Loucy (cell line): ENCODE measurements at regions not wholly inside any gene's neighbourhood (a gene's known extent, or its start where the extent isn't known, plus 50 kb on each side); places are given as distances from the start of the nearest gene placed in this dataset.
"Not testable (repeated sequence)": the region's sequence is repeated elsewhere in the genome, so short reads cannot be mapped to it uniquely, and the experiment has no call there.

Source experiments
- H2AFZ ChIP-seq: fragments of 200-600 bp; sonication (generic); 2 replicates; pipeline ENCODE4 v1.6.0; 2016; ENCODE audit warnings: antibody characterized with exemption, mild to moderate bottlenecking, low read length, moderate library complexity
- H3F3A ChIP-seq: fragments of 200-600 bp; 2 replicates; pipeline ENCODE4 v1.6.0; 2016; ENCODE audit warnings: antibody characterized with exemption, low read depth, mild to moderate bottlenecking
- H3K27me3 ChIP-seq: fragments of 200-600 bp; sonication (generic); 2 replicates; pipeline ENCODE4 v1.6.1; 2014; ENCODE audit warnings: low read length, mild to moderate bottlenecking; ENCODE audit not compliant: insufficient read depth, poor library complexity, severe bottlenecking
- H3K36me3 ChIP-seq: fragments of 200-600 bp; sonication (generic); 2 replicates; pipeline ENCODE4 v1.6.1; 2016; ENCODE audit warnings: low read length; ENCODE audit not compliant: insufficient read depth
- H3K4me1 ChIP-seq: fragments of 200-600 bp; sonication (generic); 2 replicates; pipeline ENCODE4 v1.5.1; 2014; ENCODE audit warnings: low read length, mild to moderate bottlenecking; ENCODE audit not compliant: insufficient read depth, poor library complexity, severe bottlenecking
- H3K4me2 ChIP-seq: fragments of 200-600 bp; sonication (generic); 2 replicates; pipeline ENCODE4 v1.6.0; 2014; ENCODE audit warnings: antibody characterized with exemption, low read length, low read depth, mild to moderate bottlenecking; ENCODE audit not compliant: poor library complexity, severe bottlenecking
- H3K4me3 ChIP-seq: fragments of 200-600 bp; sonication (generic); 2 replicates; pipeline ENCODE4 v1.5.1; 2014; ENCODE audit warnings: low read length, mild to moderate bottlenecking, mixed read lengths; ENCODE audit not compliant: poor library complexity, severe bottlenecking
- H3K79me2 ChIP-seq: fragments of 200-600 bp; sonication (generic); 2 replicates; pipeline ENCODE4 v1.6.1; 2014; ENCODE audit warnings: low read length; ENCODE audit not compliant: insufficient read depth
- H3K9ac ChIP-seq: fragments of 200-600 bp; sonication (generic); 2 replicates; pipeline ENCODE4 v1.6.0; 2014; ENCODE audit warnings: mild to moderate bottlenecking, low read depth, low read length, moderate library complexity; ENCODE audit not compliant: poor library complexity, severe bottlenecking
- H3K9me2 ChIP-seq: fragments of 200-600 bp; sonication (generic); replicated peaks from 2 replicates; pipeline ENCODE4 v1.6.1; 2016; ENCODE audit warnings: low read depth, low read length, mixed read lengths
- H3K9me3 ChIP-seq: fragments of 200-600 bp; sonication (generic); 2 replicates; pipeline ENCODE4 v1.6.1; 2014; ENCODE audit warnings: mild to moderate bottlenecking, antibody characterized with exemption, low read length, low read depth; ENCODE audit not compliant: insufficient read depth
- H4K20me1 ChIP-seq: fragments of 200-600 bp; sonication (generic); 2 replicates; pipeline ENCODE4 v1.6.0; 2014; ENCODE audit warnings: antibody characterized with exemption, low read length, mild to moderate bottlenecking; ENCODE audit not compliant: insufficient read depth, poor library complexity, severe bottlenecking

DNA sequence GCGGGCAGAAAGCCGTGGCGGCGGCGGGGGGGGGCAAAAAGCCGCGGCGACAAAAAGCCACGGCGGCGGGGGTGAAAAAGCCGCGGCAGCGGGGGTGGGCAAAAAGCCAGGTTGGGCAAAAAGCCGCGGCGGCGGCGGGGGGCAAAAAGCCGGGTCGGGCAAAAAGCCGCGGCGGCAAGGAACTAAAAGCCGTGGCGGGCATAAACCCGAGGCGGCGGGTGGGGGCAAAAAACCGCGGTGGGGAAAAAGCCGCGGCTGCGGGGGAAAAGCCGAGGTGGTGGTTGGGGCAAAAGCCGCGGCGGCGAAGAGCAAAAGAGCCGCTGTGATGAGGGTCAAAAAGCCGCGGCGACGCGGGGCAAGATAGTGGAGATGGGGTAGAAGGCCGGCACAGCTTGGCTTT is 1834.2 kb downstream of the FOXD4L5 start:
- H3K4me2 ChIP-seq, H3K36me3 ChIP-seq, H3K79me2 ChIP-seq, H3K4me3 ChIP-seq, H3K4me1 ChIP-seq, H3K9me3 ChIP-seq, H3K27me3 ChIP-seq, H2AFZ ChIP-seq, H4K20me1 ChIP-seq, H3F3A ChIP-seq, H3K9me2 ChIP-seq, H3K9ac ChIP-seq: not testable (repeated sequence)

DNA sequence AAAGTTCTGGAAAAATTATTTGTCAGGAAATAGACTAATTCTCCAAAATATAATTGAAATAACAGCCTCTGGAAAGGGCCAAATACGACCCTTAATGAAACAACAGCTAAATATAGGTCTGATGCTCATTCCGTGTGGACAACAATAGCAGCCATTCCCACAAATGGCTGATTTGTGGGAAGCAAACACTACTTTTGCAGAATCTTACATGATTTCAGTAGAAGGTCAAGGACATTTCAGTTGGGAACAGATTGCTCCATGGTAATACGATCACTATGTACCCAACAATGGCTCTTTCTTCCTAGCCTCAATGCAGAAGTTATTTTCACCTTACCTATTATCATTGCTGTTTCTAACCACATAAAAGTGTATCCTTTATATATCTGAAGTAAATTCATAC is 1859.9 kb downstream of the FOXD4L5 start:
- H3K9me3 ChIP-seq, H3F3A ChIP-seq, H3K4me2 ChIP-seq, H3K4me1 ChIP-seq, H3K27me3 ChIP-seq, H3K4me3 ChIP-seq, H4K20me1 ChIP-seq, H3K36me3 ChIP-seq, H3K79me2 ChIP-seq, H3K9ac ChIP-seq, H3K9me2 ChIP-seq, H2AFZ ChIP-seq: not testable (repeated sequence)

DNA sequence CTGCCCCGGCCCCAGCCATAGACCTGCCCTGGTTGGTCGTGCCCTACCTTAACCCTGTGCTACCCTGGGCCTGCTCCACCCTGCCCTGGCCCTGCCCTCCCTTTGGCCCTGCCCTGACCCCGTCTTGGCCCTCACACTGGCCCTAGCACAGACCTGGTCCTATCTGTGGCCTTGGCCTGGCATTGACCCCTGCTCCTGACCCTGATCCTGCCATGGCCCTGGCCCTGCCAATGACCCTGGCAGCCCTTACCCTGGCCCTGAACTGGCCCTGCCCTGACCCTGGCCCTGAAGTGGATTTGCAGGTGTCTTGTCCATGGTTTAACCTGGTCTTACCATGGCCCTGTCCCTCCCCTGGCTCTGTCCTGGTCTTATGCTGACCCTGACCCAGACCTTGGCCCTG is 1894.1 kb downstream of the FOXD4L5 start:
- not testable (repeated sequence) for H3K9ac ChIP-seq, H3K9me2 ChIP-seq, H3K4me2 ChIP-seq, H3K36me3 ChIP-seq, H3K79me2 ChIP-seq, H3K9me3 ChIP-seq, H3K27me3 ChIP-seq, H4K20me1 ChIP-seq, H3K4me3 ChIP-seq, H3F3A ChIP-seq, H3K4me1 ChIP-seq, H2AFZ ChIP-seq

DNA sequence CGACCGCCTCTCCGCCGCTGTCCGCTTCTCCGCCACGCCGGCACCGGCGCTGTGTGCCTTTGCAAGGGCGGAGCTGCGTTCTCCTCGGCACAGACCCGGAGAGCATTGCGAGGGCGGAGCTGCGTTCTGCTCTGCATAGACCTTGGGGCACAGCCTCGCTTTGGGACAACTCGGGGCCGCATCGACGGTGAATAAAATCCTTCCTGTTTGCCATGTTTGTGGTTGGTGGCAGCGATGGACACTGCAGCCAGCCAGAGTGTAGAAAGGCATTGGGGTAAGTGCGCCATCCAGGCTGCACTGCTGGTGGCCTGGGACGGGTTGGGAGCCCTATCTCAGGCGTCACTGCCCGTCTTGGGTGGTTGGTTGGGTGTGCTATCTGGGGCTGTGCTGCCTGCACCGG is 1899.5 kb downstream of the FOXD4L5 start:
- H4K20me1 ChIP-seq, H3K9ac ChIP-seq, H3K36me3 ChIP-seq, H3K9me3 ChIP-seq, H3K4me2 ChIP-seq, H3F3A ChIP-seq, H3K4me1 ChIP-seq, H3K9me2 ChIP-seq, H2AFZ ChIP-seq, H3K27me3 ChIP-seq, H3K79me2 ChIP-seq, H3K4me3 ChIP-seq: not testable (repeated sequence)

DNA sequence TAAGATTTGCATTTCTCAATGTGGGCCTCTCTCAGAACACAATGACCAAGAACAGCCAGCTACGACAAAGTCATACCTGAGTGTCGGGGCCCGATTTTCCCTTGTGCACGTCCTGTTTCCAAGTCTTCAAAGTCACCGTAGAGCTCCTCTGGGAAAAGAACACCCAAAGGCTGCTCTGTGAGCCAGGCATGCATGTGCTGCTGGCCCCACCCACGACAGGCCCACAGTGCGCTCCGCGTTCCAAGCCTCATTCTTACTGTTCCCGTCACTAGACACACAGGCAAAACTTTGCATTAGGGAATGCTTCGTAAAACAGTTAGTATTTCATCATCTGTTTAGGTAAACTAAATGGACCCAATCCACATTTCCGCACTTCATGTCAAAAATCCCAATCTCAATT is 1905.1 kb downstream of the FOXD4L5 start:
- H3K4me3 ChIP-seq, H3K79me2 ChIP-seq, H3F3A ChIP-seq, H2AFZ ChIP-seq, H3K9me3 ChIP-seq, H3K36me3 ChIP-seq, H3K27me3 ChIP-seq, H3K4me1 ChIP-seq, H3K9ac ChIP-seq, H4K20me1 ChIP-seq, H3K4me2 ChIP-seq, H3K9me2 ChIP-seq: not testable (repeated sequence)

DNA sequence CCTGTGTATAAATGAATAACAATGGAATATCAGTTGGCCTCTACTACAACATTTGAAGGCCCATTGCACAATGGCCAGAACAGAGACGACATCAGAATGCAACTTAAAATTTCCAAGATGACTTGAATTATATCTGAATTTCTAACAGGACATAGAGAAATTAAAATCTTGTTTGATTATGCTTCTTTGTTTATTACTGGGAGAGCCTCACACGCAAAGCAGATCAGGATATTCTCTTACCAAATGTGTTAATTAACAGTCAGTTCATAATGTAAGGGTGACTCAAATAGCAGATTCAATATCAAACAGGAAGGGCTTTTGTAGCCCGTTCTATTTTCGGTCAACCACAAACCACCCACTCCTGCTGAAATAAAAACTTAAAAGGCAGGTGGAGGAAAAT is 1930.8 kb downstream of the FOXD4L5 start:
- H2AFZ ChIP-seq, H3K27me3 ChIP-seq, H3K9me2 ChIP-seq, H3K4me1 ChIP-seq, H3F3A ChIP-seq, H3K9ac ChIP-seq, H3K79me2 ChIP-seq, H4K20me1 ChIP-seq, H3K9me3 ChIP-seq, H3K36me3 ChIP-seq: not testable (repeated sequence)
- Histone ChIP-seq H3K4me3 (peak overlapping the region; percentile 42), H3K4me2 (peak overlapping the region; percentile 62)

DNA sequence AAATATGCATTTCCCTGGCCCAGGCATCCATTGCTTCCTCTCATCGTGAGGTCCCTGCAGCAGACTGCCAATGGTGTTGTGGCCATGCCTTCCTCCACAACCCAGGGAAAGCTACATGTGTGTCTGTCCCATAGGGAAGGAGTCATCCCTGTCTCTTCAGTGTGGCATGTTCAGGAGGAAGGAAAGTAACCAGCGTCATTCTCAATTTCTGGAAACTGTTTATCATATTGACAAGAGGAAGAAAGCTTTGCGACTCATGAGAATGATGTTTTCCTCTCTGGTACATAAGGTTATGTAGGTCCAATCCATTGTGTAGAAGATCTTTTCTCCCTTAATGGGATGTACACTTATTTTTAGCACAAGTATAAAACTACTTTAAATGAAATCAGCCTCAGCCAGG is 1937.7 kb downstream of the FOXD4L5 start:
- peak overlapping the region; percentile 59 for H3K9ac ChIP-seq
- not testable (repeated sequence) for H3K4me2 ChIP-seq, H3K79me2 ChIP-seq, H4K20me1 ChIP-seq, H2AFZ ChIP-seq, H3K36me3 ChIP-seq, H3K9me3 ChIP-seq, H3K27me3 ChIP-seq, H3F3A ChIP-seq, H3K4me3 ChIP-seq, H3K9me2 ChIP-seq
- H3K4me1 ChIP-seq: peaks cover 21% of the 10 kb centered on the region
